ENCODE measurements at regions not wholly inside any gene's neighbourhood (a gene's known extent, or its start where the extent isn't known, plus 50 kb on each side); places are given as distances from the start of the nearest gene placed in this dataset.
A peak's percentile ranks its signal among the peaks of the same experiment; 100 is the strongest.

DNA sequence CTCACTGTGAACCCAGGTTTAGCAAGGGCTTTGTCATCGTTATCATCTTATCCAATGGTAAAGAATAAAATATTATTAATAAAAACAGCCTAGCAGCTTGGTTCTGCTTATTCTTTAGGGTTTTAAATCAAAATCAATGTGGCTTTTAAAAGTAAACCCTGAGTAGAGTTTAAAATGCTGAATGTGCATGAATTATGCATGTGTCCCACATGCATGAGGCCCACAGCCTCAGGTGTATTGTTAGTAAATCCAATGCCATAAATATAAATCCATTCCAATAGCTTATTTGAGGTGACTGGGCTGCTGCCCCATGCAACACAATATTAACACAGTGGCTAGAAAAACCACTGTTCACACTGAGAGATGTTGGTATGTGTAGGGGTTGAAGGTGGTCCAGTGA is 254.1 kb downstream of the HNMT start:
- ATAC-seq (replicated peaks in 1 of 2) = no peak
- Mint-ChIP-seq H3K4me3 (no peak overlapping the region), H3K27me3 (ENCODE audit: low read depth) (no peaks in the 10 kb centered on the region), H3K4me1 (ENCODE audit: low read depth) (no peaks in the 10 kb centered on the region), H3K9me3 (peaks cover 0 to 8% of the 10 kb centered on the region in 2 donors), H3K36me3 (ENCODE audit: insufficient read depth in 2 of 2) (no peaks in the 10 kb centered on the region), H3K27ac (no peak overlapping the region)
- no peak for DNase-seq

DNA sequence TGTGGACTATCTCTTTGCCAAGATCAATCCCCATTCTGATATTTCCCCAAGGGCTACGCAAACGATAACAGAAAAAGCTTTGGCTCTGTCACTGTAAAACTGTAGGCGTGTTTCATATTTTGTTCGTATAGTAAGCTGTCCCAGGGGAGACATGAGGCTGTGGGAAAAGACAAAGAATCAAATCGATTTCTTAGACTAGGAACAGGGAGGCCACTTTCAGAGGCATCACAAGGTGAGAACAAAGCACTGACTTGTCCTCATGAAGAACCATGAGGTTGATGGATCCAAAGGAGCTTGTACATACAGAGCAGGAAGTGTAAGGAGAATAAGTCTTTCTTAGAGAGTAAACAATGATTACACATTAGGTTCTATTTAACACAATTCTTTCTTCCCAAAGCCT is 255.7 kb downstream of the HNMT start:
- no peak for ATAC-seq (replicated peaks in 1 of 2)

DNA sequence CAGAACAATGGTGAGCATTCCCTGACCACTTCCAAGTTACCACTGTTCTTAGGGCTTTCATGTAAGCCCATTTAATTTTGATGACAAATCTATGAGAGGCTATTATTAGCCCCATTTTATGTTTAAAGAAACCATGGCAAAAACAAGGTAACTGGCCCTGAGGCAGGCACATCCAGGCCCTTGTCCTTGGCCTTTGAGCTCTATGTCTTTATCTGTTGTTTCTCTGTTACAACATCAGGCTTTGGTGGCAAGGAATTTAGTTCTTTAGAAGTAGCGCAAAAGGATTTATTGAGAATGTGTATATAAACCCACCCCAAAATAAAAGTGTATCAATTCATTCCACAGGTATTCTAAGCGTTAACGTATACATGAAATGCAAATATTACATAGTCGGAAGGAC is 257.1 kb downstream of the HNMT start:
- H3K27ac Mint-ChIP-seq = no peak overlapping the region
- peaks cover 0 to 8% of the 10 kb centered on the region in 2 donors for H3K9me3 Mint-ChIP-seq
- H3K27me3 Mint-ChIP-seq (ENCODE audit: low read depth) = no peaks in the 10 kb centered on the region
- H3K4me1 Mint-ChIP-seq (ENCODE audit: low read depth) = no peaks in the 10 kb centered on the region
- no peak overlapping the region for H3K4me3 Mint-ChIP-seq
- DNase-seq (no peak), ATAC-seq (replicated peaks in 1 of 2) (no peak)
- H3K36me3 Mint-ChIP-seq (ENCODE audit: insufficient read depth in 2 of 2) = no peaks in the 10 kb centered on the region

More for the DNA sequence above, 255.7 kb downstream of the HNMT start:
- Mint-ChIP-seq H3K27me3 (ENCODE audit: low read depth) (no peaks in the 10 kb centered on the region), H3K4me1 (ENCODE audit: low read depth) (no peaks in the 10 kb centered on the region), H3K4me3 (no peak overlapping the region), H3K9me3 (peaks cover 0 to 8% of the 10 kb centered on the region in 2 donors), H3K36me3 (ENCODE audit: insufficient read depth in 2 of 2) (no peaks in the 10 kb centered on the region), H3K27ac (no peak overlapping the region)
- DNase-seq = no peak

DNA sequence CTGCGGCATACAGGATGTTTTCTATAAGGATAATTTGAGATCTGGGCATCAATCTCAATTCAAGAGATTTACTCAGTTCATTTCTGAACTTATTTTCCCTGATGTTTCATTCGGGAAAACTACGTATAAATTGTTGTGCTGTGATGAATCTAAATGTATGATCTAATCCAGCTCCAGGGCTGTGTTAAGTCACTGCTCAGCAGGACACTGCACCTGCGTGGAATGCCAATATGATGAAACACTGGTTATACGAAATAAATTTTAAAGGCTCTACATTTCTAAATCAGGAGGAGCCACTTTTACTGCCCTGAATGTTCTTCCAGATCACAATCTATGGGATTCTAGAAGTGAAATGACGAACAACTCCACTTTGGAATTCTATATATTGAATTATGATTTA is 259.0 kb downstream of the HNMT start:
- Mint-ChIP-seq H3K27ac (no peak overlapping the region), H3K27me3 (ENCODE audit: low read depth) (no peaks in the 10 kb centered on the region), H3K9me3 (peaks cover 0 to 7% of the 10 kb centered on the region in 2 donors), H3K36me3 (ENCODE audit: insufficient read depth in 2 of 2) (no peaks in the 10 kb centered on the region), H3K4me1 (ENCODE audit: low read depth) (no peaks in the 10 kb centered on the region), H3K4me3 (no peak overlapping the region)
- no peak for DNase-seq
- ATAC-seq (replicated peaks in 1 of 2) = no peak

DNA sequence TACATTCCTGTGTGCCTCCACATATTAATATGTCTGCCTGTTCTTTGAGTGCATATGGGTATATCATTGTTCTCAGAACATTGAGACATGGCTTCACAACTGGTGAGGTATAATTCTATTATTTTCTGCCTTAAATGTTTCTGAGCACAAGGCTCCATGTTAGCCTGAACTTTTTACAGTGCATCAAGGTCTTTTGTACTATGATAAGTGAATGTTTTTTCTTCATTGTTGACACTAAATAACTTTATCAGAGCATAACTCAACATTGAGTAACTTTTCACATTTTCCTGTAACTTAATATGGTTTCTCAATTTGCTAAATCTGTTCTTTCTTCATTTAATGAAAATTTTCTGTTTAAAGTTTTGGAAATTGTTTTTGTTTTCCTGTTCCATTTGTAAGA is 262.9 kb downstream of the HNMT start:
- ATAC-seq (replicated peaks in 1 of 2) (no peak), DNase-seq (no peak)
- Mint-ChIP-seq H3K9me3 (peaks cover 0 to 7% of the 10 kb centered on the region in 2 donors), H3K27ac (no peak overlapping the region), H3K36me3 (ENCODE audit: insufficient read depth in 2 of 2) (no peaks in the 10 kb centered on the region), H3K4me1 (ENCODE audit: low read depth) (no peaks in the 10 kb centered on the region), H3K4me3 (no peak overlapping the region), H3K27me3 (ENCODE audit: low read depth) (no peaks in the 10 kb centered on the region)

DNA sequence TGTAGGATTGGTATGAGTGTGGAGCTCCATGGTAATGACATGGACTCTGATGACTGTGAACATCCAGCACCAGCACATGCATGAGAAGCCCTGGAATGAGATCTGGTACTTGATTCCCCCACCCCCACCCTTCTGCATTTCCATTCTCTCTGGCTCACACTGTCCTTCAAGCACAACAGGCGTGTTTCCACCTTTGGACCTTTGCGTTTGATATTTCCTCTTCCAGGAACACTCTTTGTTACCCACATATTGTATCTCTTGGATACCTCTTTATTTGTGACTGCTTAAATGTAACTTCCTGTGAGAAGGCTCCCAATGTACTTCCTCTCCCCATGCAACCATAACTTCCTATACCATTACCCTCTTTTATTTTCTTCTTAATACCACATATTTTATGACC is 263.8 kb downstream of the HNMT start:
- DNase-seq = no peak
- Mint-ChIP-seq H3K27me3 (ENCODE audit: low read depth) (no peaks in the 10 kb centered on the region), H3K27ac (no peak overlapping the region), H3K9me3 (peaks cover 2 to 9% of the 10 kb centered on the region in 2 donors), H3K4me3 (no peak overlapping the region), H3K4me1 (ENCODE audit: low read depth) (no peaks in the 10 kb centered on the region), H3K36me3 (ENCODE audit: insufficient read depth in 2 of 2) (no peaks in the 10 kb centered on the region)
- no peak for ATAC-seq (replicated peaks in 1 of 2)

DNA sequence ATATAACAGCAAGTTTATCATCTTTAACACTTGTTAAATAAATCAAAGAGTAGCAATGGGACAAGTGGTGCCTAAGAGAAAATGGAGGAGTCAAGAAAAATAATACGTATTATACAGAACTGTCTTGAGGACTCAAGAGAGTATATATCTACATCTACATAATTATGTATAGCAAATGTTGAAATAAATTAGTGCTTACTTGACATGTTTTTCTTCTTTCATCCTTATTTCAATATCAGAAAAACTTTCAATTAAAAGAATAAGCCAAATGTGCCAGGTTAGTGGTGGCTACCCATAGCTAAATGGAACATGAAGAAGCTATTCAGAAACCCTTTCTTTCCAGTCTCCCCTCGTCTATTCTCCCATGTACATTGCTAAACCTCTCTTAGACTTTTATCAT is 267.3 kb upstream of the SPOPL start:
- peaks cover 2 to 3% of the 10 kb centered on the region in 2 donors for H3K9me3 Mint-ChIP-seq
- H3K4me3 Mint-ChIP-seq = no peak overlapping the region
- ATAC-seq (replicated peaks in 1 of 2) (no peak), DNase-seq (no peak)
- no peaks in the 10 kb centered on the region for H3K27me3 Mint-ChIP-seq (ENCODE audit: low read depth)
- no peak overlapping the region for H3K27ac Mint-ChIP-seq
- H3K4me1 Mint-ChIP-seq (ENCODE audit: low read depth) = no peaks in the 10 kb centered on the region
- H3K36me3 Mint-ChIP-seq (ENCODE audit: insufficient read depth in 2 of 2) = no peaks in the 10 kb centered on the region

DNA sequence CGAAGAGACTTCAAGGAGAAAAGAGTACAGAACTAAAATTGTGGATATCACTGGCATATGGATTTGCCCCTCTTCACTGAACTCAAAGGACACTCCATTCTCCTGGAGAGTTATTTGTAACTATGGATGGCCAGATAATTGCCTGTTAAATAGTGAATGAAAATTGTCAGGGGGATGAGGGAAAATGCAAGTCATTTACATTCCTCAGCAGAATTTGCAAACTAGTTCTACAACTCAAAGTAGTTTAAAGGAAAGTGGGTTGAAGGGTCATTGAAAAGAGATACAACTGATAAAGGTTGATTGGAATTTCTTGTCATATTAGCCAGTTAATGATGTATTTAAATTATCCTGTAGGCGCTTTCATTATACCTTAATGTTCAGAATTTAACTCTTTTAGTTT is 266.5 kb upstream of the SPOPL start:
- DNase-seq (no peak), ATAC-seq (replicated peaks in 1 of 2) (no peak)
- Mint-ChIP-seq H3K4me1 (ENCODE audit: low read depth) (no peaks in the 10 kb centered on the region), H3K9me3 (peaks cover 2 to 3% of the 10 kb centered on the region in 2 donors), H3K4me3 (no peak overlapping the region), H3K27me3 (ENCODE audit: low read depth) (no peaks in the 10 kb centered on the region), H3K27ac (no peak overlapping the region), H3K36me3 (ENCODE audit: insufficient read depth in 2 of 2) (no peaks in the 10 kb centered on the region)

DNA sequence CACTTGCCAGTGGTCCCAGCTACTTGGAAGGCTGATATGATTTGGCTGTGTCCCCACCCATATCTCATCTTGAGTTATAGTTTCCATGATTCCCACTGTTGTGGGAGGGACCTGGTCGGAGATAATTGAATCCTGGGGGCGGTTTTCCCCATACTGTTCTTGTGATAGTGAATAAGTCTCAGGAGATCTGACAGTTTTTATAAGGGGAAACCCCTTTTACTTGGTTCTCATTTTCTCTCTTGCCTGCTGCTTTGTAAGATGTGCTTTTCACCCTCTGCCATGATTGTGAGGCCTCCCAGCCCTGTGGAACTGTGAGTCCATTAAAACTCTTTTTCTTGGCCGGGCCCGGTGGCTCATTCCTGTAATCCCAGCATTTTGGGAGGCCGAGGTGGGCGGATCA is 265.4 kb upstream of the SPOPL start:
- no peak for DNase-seq
- H3K4me3 Mint-ChIP-seq = no peak overlapping the region
- H3K27ac Mint-ChIP-seq = no peak overlapping the region

DNA sequence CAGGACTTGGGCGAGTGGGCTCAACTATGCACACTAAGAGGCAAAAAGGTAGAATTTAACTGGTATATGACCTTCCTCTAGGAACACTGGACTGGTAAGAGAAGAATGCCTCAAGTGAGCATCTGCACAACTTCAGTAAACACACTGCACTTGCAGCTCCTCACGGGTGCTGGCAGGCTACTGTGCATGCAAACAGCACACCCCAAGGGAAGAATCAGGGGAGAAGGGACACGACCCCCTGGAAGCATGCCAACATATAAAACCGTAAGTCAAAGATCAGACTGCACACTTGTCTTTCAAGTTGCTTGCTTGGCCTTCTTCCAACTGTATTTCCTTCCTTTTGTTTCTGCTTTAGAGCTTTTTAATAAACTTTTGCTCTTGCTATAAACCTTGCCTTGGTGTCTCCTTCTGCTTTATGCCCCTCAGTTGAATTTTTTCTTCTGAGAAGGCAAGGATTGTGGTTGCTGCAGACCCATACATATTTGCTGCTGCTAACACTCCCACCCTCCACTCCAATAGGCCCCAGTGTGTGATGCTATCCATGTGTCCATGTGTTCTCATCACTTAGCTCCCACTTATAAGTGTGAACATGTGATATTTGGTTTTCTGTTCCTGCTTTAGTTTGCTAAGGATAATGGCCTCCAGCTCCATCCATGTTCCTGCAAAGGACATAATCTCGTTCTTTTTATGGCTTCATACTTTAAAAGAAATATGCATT is 263.7 kb upstream of the SPOPL start:
- Mint-ChIP-seq H3K4me1 (ENCODE audit: low read depth) (no peaks in the 10 kb centered on the region), H3K27me3 (ENCODE audit: low read depth) (no peaks in the 10 kb centered on the region), H3K36me3 (ENCODE audit: insufficient read depth in 2 of 2) (no peaks in the 10 kb centered on the region), H3K27ac (no peak overlapping the region), H3K9me3 (peaks cover 2 to 3% of the 10 kb centered on the region in 2 donors), H3K4me3 (no peak overlapping the region)
- ATAC-seq (replicated peaks in 1 of 2) (no peak), DNase-seq (no peak)

More for the DNA sequence above, 265.4 kb upstream of the SPOPL start:
- no peaks in the 10 kb centered on the region for H3K27me3 Mint-ChIP-seq (ENCODE audit: low read depth)
- no peaks in the 10 kb centered on the region for H3K36me3 Mint-ChIP-seq (ENCODE audit: insufficient read depth in 2 of 2)
- H3K9me3 Mint-ChIP-seq = peaks cover 2 to 3% of the 10 kb centered on the region in 2 donors
- H3K4me1 Mint-ChIP-seq (ENCODE audit: low read depth) = no peaks in the 10 kb centered on the region
- no peak for ATAC-seq (replicated peaks in 1 of 2)

DNA sequence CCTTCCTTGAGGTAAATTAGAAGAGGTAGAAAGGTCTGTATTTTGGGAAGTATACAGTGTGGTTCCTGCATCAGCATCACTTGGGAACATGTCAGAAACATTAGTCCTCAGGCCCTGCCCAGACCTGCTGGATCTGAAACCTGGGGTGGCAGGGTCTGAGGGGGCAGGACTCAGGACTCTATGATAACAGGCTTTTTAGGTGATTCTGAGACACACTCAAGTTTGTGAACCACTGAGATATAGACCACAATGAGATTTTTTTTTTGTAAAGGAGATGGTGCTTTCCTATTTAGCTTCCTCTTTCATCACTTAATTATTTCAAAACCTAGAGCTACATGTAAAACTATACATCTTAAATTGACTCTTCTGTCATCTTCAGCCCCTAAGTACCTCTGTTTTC is 262.7 kb upstream of the SPOPL start:
- ATAC-seq (replicated peaks in 1 of 2) (no peak), DNase-seq (no peak)
- Mint-ChIP-seq H3K27me3 (ENCODE audit: low read depth) (no peaks in the 10 kb centered on the region), H3K27ac (peak overlapping the region; percentile 33), H3K9me3 (no peaks in the 10 kb centered on the region), H3K4me1 (ENCODE audit: low read depth) (no peaks in the 10 kb centered on the region), H3K4me3 (no peak overlapping the region), H3K36me3 (ENCODE audit: insufficient read depth in 2 of 2) (no peaks in the 10 kb centered on the region)

DNA sequence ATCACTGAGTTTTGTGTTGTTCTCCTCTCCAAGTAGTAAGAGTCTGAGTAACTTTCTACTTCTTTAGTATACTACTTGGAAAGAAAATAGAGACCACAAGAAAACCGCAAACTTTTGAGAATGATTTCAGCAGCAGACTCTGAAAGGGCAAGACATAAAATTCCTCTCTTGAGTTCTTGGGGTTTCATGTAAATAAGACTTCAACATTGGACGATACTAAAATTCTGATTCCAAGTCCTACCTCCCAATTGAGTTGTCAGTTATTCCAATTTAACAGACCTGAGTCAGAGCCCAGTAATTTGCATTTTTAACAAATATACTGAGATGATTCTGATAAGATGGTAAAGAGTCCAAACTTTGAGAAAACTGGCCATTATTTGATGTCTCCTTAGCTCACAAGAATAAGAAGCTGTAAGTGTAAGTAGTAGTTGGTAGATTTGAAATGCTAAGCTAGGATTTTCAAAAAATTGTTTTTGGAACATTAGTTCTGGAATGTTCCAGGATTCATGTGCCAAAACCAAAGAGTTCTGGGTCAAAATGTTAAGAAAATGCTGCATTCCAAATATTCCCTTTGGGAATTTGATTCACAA is 261.6 kb upstream of the SPOPL start:
- DNase-seq (no peak), ATAC-seq (replicated peaks in 1 of 2) (peak in 1 of 2 donors; percentile 36)
- no peaks in the 10 kb centered on the region for H3K36me3 Mint-ChIP-seq (ENCODE audit: insufficient read depth in 2 of 2)
- H3K4me1 Mint-ChIP-seq (ENCODE audit: low read depth) = no peaks in the 10 kb centered on the region
- no peak overlapping the region for H3K27ac Mint-ChIP-seq
- H3K27me3 Mint-ChIP-seq (ENCODE audit: low read depth) = no peaks in the 10 kb centered on the region
- H3K9me3 Mint-ChIP-seq = no peaks in the 10 kb centered on the region
- H3K4me3 Mint-ChIP-seq = no peak overlapping the region

DNA sequence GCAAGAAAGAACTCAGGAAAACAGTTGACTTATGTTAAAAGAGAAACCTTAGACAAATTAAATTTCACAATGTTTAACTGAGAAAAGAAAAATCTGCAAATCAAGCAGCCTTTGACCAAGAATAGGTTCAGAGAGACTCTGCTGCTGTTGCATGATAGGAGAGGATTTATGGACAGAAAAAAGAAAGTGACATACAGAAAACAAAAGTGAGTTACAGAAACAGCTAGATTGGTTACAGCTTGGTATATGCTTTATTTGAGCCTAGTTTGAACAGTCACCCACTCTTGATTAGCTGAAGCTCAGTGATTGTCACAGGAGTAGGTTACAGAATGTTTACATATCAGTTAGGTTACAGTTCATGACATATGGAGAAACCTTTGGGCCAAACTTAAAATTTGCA is 258.2 kb upstream of the SPOPL start:
- H3K9me3 Mint-ChIP-seq = no peaks in the 10 kb centered on the region
- DNase-seq (no peak), ATAC-seq (replicated peaks in 1 of 2) (no peak)
- H3K4me3 Mint-ChIP-seq = no peak overlapping the region
- no peaks in the 10 kb centered on the region for H3K27me3 Mint-ChIP-seq (ENCODE audit: low read depth)
- H3K27ac Mint-ChIP-seq = no peak overlapping the region
- H3K36me3 Mint-ChIP-seq (ENCODE audit: insufficient read depth in 2 of 2) = no peaks in the 10 kb centered on the region
- H3K4me1 Mint-ChIP-seq (ENCODE audit: low read depth) = no peaks in the 10 kb centered on the region

DNA sequence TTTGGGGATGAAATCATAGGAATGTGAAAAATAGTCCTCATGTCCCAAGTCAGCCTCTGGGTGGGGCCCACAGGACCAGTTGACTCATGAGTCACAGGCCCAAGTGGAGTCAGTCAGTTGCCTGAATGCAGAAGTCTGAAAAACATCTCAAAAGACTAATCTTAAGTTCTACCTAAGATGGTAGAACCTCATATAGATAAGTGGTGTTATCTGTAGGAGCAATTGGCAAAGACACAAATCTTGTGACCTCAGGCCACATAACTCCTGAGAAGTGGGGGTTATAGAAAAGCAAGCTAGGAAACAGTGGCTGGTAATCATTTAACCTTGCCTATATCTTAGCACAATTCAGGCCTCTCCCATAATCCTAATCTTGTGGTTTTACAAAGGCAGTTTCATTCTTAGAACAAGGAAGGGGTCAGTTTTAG is 257.1 kb upstream of the SPOPL start:
- H3K27ac Mint-ChIP-seq = no peak overlapping the region
- H3K4me3 Mint-ChIP-seq = no peak overlapping the region

More for the DNA sequence above, 257.1 kb upstream of the SPOPL start:
- H3K4me1 Mint-ChIP-seq (ENCODE audit: low read depth) = no peaks in the 10 kb centered on the region
- DNase-seq (no peak), ATAC-seq (replicated peaks in 1 of 2) (no peak)
- peaks cover 0 to 2% of the 10 kb centered on the region in 2 donors for H3K9me3 Mint-ChIP-seq
- no peaks in the 10 kb centered on the region for H3K36me3 Mint-ChIP-seq (ENCODE audit: insufficient read depth in 2 of 2)
- H3K27me3 Mint-ChIP-seq (ENCODE audit: low read depth) = no peaks in the 10 kb centered on the region
